Posterior cingulate gyrus (tissue), 11 donors: ENCODE measurements at regions not wholly inside any gene's neighbourhood (a gene's known extent, or its start where the extent isn't known, plus 50 kb on each side); places are given as distances from the start of the nearest gene placed in this dataset.

ENCODE experiments used
- DNase-seq, 10 donors: peaks; one replicate each; pipeline versions ENCODE4 v3.0.0 to v3.0.0-alpha.2; 2020 to 2021; ENCODE audit warnings: mixed read lengths in 3 of 10
- intact Hi-C: fragments of 100-400 bp; cut with DNase I; formaldehyde crosslinking; loops from one replicate; pipeline ENCODE4 v1.15.1; 2023

- peak in 1 of 10 donors; percentile 66 for DNase-seq
- intact Hi-C loops, result no loop called here
These were observed 604.3 kb downstream of the TAFA4 start for GRCh38 chr3:68328049-68328448.

DNA sequence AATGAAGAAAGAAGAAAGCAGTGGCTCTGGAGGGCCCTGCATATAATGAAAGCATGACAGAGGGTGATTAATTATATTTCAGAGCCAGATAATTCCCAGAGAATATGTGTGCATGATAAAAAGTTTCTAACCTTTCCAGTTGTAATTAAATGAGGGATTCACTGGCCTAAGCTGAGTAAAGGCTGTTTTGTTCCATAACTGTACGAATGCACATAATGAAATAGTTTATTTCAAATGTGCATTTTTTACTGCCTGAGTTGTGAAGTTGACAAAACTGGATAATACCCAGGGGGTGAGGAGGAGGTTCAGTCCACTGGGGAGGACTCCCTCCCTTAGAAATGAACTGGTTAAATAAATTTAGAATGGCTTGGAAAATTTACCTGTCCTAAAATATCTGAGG is 616.4 kb downstream of the TAFA4 start:
- intact Hi-C loops, result no loop called here
- DNase-seq, result no peak

DNA sequence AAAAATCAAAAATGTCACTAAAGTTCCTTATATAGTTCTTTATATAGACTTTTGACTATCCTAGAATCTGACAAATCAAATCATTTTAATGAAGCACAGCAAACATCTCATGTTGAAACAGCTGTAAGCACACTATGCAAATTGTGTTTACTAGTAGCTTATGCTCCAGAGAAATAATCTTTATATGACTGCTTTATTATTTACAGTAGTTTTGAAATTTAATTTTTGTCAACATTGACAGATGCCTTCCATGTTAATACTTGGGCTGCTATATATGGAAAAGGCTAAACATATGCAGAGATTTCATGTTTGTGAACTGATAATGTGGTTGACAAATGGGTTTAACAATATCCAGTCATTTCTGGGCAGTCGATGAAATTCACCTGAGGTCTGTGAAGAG is 616.8 kb downstream of the TAFA4 start:
- DNase-seq, result no peak
- intact Hi-C loops, result no loop called here

DNA sequence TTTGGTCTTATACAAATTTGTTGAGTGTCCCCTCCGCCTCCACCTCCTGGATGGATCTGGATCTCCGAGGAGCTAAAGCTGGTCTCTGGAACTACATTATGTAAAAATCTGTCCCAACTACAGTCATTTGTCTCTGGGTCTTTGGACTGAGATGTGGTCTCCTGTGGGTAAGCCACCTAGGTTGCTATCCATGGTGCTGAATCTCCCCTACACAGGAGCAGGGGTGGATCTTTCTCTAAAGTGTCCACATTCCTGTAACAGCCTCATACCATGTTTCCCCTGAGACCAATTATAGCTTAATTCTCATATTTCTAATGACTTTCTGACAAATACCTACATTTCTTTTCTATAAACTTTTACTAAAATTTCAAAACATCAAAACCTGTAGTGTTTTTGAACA is 625.8 kb downstream of the TAFA4 start:
- intact Hi-C loops, result no loop called here
- no peak for DNase-seq

- intact Hi-C loops, result no loop called here
- DNase-seq, result no peak
These were observed 636.9 kb downstream of the TAFA4 start for GRCh38 chr3:68295457-68295856.

DNA sequence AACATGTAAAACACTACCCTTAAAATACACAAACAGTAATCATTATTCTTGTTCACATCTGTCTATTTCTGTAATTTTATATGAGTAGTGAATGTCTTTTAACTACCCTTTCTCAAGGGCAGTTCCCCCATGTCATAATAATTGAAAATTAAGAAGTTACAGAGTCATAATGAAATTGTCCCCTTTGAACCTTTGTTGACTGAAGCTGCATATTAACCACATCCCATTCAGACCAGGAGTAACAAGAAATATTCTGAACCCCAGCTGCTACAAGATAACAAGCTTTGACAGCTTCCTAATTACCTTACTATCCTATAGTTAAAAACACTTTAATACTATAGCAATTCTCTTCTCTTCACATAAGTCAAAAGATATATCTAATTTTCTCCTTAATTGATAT is 635.9 kb upstream of the SUCLG2 start:
- no peak for DNase-seq
- intact Hi-C loops, result no loop called here

DNA sequence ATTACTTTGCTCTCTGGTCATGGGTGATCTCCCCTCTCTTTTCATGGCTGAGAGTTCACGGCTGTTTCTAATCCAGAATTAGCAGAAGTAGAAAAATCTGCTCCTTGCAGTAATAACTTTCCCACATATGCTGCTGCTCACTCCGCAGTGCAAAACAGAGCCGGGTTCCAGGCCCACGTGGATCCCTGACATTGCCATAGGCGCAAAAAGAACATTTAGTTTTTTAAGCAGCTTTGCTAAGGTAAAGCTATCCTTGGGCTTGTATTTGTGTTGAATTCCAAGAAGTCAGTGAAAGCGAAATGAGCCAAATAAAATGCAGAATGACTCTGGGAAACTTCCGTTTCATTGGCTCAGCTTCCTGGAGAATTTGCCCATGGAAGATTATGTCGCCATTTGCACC is 633.7 kb upstream of the SUCLG2 start:
- intact Hi-C loops, result no loop called here
- DNase-seq, result peak in 2 of 10 donors; percentile 70 to 78

- DNase-seq, result no peak
- intact Hi-C loops, result no loop called here
These were observed 632.7 kb upstream of the SUCLG2 start for GRCh38 chr3:68287101-68287500.

GRCh38 chr3:68274286-68274685 is 619.9 kb upstream of the SUCLG2 start:
- DNase-seq, result no peak
- intact Hi-C loops, result no loop called here

DNA sequence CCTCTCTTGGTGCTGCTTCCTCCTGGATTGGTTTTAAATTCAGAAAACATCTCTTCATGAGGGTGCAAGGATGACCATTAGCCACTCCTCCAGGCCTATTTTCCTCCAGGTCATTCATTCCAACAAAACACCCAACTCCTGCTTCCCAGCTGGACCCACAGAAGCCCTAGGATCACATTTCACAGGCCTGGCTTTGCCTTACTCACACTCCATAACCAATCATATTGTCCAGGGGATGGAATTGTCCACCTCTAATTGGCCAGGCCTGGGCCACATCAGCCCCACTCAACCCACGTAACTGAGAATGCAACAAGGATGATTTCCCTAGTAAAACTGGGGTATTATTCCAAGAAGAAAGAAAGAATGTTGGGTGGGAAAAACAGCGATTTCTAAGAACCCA is 616.7 kb upstream of the SUCLG2 start:
- intact Hi-C loops, result no loop called here
- no peak for DNase-seq

- peak in 4 of 10 donors; percentile 19 to 61 (median 29) for DNase-seq
- intact Hi-C loops, result loop anchor here (10.0 kb wide), 1 partner anchor 872 kb away; no protein-coding TSS in a partner anchor
These were observed 602.3 kb upstream of the SUCLG2 start for GRCh38 chr3:68256635-68257223.

- intact Hi-C loops, result no loop called here
- no peak for DNase-seq
These were observed 594.9 kb upstream of the SUCLG2 start for GRCh38 chr3:68249265-68249664.

DNA sequence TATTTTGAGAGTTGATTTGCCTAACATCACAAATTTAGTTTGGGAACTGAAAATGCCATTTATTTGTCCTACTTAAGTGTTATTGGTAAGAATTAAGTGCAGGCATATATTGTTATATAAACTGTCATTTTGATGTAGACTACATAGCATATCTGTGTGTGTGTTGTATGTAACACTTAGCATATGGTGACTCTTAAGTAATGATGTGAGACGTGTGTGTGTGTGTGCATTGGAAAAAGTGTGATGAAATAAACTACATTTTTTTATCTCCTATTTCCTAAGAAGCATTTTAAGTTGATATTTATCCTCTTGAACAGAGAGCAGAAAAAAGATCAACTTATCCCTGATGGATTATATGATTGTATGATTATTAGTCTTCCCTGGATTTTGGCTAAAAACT is 588.2 kb upstream of the SUCLG2 start:
- intact Hi-C loops, result no loop called here
- no peak for DNase-seq

GRCh38 chr3:68239542-68239941 is 585.1 kb upstream of the SUCLG2 start:
- intact Hi-C loops, result no loop called here

DNA sequence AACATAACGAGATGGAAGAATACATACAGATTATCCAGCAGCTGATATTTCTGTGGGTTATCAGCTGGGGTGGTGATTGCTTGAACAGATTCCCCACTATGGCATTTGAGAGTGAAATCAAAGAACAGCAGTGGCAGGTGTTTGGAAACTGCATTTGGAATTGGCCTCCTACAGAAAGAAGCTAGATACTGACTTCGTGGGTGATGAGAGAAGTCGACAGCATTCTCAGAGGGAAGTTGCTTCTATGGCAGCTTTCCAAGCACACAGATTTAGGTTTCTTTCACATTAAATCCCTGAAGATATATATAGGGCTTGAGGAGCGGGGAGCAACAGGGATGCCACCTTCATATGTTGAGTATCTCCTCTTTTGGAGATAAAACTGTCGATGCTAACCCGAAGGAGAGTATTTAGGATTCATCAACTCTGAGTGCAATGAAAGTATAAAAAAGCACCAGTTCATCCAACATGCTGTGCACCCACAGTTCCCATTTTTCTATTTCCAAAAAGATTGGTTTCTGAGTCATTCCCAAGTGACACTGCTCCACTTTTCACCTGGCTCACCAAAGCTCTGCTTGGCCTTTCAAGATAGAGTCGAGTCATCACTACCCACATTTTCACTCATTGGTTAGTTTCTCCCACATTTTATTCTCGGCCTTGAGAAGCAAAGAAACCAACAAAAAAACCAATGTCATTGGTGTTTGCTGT is 579.8 kb upstream of the SUCLG2 start:
- DNase-seq, result peak in 1 of 10 donors; percentile 29
- intact Hi-C loops, result no loop called here

More at GRCh38 chr3:68239542-68239941, 585.1 kb upstream of the SUCLG2 start:
- DNase-seq, result no peak

DNA sequence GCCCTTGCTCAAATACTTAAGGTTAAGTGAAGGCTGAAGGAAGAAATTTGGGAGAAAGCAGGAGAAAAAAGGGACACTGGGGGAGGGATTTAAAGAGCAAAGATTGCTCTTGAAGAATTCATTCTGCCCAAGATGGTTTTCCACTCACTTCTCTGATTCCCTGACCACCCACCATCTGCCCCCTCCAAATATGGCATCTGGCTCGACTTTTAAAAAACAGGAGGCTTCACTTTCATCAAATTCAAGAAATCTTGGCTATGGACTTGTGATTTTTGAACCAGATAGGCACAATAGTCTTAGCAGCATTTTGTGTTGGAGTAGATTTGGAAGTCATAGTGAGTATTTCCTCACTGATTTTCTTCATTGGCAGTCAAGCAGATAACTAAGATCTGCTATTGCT is 574.4 kb upstream of the SUCLG2 start:
- intact Hi-C loops, result no loop called here

GRCh38 chr3:68220832-68221231 is 566.4 kb upstream of the SUCLG2 start:
- no peak for DNase-seq
- intact Hi-C loops, result no loop called here

More for the DNA sequence above, 574.4 kb upstream of the SUCLG2 start:
- DNase-seq, result no peak

GRCh38 chr3:68211637-68212036 is 557.2 kb upstream of the SUCLG2 start:
- DNase-seq, result no peak
- intact Hi-C loops, result no loop called here

- intact Hi-C loops, result no loop called here
- no peak for DNase-seq
These were observed 556.2 kb upstream of the SUCLG2 start for GRCh38 chr3:68210635-68211034.

GRCh38 chr3:68207327-68207726 is 552.9 kb upstream of the SUCLG2 start:
- intact Hi-C loops, result no loop called here
- no peak for DNase-seq

DNA sequence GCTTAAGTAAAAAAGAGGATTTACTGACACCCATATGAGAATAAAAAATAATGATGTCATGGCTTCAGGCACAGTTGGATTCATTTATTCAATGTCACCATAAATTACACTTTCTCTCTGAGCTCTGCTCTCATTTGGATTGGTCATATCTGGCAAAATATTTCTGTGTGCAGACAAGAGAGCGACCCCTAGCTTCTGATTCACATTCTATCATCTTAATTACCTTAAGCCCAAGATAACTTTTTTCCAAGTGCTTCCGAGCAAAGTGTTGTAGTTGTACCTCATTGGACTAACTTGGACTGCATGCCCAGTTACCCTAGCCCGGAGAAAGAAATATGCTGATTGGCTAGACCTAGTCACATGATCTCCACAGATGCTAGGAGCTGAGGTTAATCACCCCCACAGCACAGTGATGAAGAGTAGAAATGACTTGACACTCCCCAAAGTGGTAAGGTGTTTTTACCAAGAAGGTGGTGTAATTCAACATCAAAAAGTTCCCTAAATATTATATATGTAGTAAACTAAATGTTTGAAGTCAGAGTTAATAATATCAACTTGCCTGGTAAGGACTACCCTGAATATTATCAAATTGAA is 552.2 kb upstream of the SUCLG2 start:
- DNase-seq, result no peak
- intact Hi-C loops, result no loop called here

DNA sequence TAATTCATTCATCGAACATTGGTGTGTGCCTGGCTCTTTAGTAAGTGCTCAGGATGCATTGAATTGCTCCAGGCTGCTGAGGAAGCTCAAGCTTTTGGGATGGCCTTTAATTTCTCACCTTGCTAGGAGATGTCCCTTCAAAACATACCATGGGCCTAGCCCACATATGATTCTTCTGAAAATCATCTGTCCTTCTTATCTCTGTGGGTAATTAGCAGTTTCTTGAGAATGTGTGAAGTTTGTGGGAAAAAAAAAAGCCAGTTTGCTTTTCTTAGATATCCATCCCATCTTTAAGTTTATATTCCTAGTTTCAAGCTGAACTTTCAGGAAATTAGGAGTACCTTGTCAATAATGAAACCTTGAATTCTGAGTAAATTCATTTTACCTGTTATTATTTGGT is 532.3 kb upstream of the SUCLG2 start:
- intact Hi-C loops, result no loop called here
- DNase-seq, result no peak
